GM18498 (cell line): ENCODE measurements at regions not wholly inside any gene's neighbourhood (a gene's known extent, or its start where the extent isn't known, plus 50 kb on each side); places are given as distances from the start of the nearest gene placed in this dataset.

Experiments used
- ATAC-seq: cut with Tn5 transposase; IDR thresholded peaks from one replicate; pipeline ENCODE4 v1.9.1; 2021; ENCODE audit warnings: mild to moderate bottlenecking, moderate library complexity; ENCODE audit not compliant: unreplicated experiment

DNA sequence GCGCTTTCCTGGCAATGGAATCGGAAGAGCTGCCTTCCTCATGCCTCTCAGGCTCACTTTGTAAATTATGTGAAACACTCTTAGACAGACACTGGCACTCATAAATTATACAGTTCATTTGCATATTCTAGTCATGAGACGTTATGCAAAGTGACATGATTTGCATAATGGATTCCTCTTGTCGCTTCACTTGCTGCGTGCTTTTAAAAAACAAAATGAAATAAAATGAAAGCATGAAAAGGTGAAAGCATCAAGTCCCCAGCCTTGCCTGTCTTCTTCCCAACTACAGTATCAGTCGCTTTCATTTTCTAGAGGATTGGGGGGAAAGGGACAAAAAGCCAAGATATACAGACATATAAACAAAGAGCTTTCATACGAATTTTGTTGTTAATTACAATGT lies 252.8 kb upstream of the PMFBP1 start:
- ATAC-seq = no peak

DNA sequence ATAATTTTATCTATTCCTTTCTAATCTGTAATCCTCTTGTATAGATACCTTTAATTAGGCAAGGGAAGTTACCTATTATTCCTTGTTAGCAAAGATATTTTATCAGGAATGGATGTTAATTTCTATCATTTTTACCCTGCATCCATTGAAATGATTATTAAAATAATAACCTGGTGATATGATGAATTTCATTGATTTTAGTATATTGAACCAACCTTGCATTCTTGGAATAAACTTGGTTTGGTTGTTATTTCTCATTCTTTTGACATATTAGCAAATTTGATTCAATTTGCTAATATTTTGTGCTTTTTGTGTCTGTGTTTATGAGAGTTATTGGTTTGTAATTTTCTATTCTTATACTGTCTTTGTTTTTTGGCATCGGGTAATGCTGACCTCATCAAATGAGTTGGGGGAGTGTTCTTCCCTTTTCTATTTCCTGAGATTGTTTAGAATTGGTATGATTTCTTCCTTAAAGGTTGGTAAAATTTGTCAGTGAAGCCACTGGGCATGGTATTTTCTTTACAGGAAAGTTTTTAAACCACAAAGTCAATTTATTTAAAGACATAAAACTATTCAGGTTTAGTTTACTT lies 250.4 kb upstream of the PMFBP1 start:
- no peak for ATAC-seq

DNA sequence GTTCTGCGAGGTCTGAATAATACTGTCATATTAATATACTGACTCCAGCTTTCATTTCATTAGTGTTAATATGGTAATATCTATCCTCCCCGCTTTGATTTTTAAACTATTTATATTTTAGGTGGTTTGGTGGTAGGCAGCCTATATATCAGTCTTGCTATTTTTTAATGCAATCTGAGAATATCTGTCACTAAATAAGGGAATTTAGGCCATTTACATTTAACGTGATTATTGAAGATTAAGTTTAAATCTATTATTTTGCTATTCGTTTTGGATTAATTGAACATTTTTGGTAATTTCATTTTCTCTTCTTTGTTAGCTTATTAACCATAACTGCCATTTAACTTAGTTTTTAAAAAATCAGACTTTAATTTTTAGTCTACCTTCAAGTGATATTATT lies 247.7 kb upstream of the PMFBP1 start:
- no peak for ATAC-seq

DNA sequence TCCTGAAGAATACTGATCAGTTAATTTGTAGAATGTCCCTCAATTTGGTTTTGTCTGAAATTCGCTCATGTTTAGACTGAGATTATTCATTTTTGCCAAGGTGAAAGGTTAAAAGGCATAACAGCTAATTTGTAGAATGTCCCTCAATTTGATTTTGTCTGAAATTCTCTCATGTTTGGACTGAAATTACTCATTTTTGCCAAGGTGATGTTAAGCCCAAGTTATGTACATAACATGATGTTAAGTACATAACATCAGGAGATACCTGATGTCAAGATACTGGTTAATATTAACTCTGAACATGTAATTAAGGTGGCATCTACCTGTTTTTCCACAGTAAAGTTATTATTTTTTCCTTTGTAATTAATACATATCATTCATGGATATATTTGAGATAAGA lies 243.4 kb upstream of the PMFBP1 start:
- ATAC-seq = no peak

DNA sequence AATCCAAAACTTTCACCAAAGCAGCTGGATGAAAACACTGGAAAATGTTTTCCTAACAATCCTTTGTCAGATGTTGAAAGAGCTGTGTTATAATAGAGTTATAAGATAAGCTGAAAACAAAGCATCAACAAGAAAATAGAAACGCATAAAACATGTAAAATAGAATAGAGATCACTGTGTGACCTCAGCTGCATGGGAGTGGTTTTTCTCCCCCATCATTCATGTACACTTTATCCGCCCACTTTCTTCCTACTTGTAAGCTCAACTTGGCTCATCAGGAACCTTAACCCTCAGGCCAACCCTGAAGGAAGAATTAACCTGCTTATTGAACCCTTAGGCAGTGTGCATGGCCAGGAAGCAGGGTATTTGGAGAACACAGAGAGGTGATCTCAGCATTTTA lies 238.5 kb upstream of the PMFBP1 start:
- no peak for ATAC-seq

DNA sequence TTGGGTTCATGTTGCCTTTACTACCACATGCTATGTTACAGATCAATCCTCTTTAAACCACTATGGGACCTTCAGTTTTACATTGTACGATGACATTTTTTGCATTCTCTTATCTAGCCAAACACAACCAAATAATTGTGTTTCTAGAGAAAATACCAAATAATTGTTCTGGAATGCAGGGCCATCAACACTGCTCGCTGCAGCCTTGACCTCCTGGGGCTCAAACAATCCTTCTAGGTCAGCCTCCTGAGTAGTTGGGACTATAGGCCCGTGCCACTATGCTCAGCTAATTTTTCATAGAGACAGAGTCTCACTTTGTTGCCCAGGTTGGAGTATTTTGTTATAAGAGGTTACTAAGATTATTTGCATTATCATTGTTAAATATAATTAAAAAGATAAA lies 237.5 kb upstream of the PMFBP1 start:
- ATAC-seq = no peak

DNA sequence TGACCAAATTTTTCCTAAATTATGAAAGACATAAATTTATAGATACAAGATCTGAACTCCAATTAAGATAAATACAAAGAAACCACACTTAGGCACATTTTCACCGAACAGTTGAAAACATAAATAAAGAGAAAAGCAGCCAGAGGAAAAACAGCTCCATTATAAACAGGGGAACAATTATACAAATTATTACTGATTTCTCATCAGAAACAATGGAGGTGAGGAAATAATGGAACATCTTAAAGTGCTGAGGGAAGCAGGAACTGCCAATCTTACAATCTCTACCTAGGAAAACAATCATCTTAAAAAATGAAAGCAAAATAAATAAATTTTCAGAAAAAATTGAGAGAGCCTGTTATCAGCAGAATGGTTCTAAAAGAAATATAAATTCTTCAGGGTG lies 234.4 kb upstream of the PMFBP1 start:
- ATAC-seq = no peak

DNA sequence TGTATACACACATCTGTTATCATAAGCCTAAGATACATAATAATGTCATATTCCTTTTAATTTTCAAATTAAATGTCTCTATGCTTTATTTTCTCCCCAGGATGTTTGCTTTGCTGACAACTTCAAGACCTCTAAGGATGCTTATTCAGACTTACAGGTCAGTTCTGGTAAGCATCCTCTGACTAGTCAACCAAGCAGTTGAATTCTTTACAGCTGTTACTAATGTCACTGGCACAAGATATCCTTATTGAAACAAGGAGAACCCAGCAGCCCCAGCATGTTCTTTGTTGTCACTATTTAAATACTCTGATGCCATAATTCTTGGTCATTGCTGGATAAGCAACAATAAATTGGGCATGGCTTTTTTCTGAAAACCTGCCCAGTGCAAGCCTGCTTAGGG lies 232.3 kb upstream of the PMFBP1 start:
- ATAC-seq = no peak

DNA sequence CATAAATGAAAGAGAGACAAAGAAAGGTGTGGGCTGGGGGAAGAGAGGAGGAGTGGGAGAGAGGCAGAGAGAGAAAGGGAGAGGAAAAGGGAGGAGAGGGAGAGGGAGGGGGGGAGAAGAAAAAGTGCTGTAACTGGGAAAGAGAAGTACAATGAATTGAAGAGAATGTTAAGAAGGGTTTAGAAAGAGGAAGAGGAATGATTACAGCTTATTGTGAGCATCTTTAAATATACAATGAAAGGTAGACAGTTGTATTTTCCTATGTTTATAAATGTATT lies 229.1 kb upstream of the PMFBP1 start:
- no peak for ATAC-seq

DNA sequence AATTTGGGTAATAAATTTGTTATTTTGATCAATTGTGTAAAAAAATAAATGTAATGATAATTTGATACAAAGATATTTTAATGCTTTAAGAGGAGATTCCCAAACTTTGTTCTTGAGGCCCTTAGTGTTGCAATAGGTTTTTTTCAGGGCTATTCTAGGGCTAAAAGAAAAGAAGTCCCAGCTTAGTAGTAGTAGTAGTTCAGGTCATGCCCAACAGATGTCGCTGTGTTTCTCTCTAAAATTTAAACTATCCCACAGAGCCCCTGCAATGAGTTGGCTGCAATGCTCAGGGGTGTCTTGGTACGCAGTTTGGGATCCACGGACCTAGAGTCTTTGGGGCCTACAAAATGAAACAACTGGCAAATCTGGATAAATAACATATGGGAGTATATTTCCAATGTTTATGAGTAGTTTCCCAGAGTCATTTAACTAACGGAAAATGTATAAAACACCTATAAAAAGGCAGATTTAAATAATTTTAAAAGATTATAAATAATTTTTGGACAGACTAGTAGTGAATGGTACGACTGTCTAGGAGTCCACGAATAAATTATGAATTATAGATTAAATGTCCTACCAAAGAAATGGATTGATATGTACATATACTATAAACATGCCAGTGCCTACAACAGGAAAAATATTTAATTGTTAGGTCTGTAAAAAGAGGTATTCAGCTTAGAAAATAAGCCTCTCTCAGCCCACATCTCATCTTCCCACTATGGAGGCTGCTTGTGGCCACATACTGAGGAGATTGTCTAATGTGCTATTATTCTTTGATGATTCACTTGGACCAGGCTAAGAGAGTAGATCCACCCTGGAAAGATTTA lies 228.5 kb upstream of the PMFBP1 start:
- ATAC-seq = peak; percentile 65

DNA sequence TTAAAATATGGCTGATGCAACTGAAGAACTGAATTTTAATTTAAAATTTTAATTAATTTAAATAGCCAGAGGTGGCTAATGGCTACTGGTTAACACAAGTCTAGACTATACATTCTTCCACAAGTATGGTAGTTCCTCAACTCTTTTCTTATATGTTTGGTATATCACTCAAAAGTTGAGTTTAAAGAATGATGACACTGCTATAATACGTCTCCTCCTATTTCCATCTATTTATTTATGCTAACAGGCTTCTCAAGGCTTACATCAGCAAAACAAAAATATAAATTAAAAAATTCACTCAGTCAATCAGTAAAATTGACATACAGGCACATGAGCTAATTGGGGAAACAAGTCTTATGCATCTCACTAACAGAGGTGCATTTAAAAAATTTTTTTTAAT lies 227.9 kb upstream of the PMFBP1 start:
- no peak for ATAC-seq

DNA sequence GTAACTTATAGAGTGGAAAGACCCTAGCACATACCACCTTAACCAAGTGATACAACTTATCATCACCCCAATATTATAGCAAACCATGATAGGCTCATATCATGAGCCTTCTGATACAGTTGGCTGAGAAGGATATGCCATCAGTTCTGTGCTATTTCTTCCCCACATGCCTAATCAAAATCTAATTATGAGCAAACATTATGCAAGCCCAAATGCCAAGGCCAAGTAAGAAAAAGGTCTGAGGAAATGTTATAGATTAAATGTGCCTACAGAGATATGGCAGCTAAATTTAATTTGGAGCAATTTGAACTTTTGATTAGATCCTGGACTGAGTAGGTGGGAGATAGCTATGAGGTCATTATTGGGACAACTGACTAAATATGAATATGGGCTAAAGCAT lies 225.9 kb upstream of the PMFBP1 start:
- ATAC-seq = no peak

DNA sequence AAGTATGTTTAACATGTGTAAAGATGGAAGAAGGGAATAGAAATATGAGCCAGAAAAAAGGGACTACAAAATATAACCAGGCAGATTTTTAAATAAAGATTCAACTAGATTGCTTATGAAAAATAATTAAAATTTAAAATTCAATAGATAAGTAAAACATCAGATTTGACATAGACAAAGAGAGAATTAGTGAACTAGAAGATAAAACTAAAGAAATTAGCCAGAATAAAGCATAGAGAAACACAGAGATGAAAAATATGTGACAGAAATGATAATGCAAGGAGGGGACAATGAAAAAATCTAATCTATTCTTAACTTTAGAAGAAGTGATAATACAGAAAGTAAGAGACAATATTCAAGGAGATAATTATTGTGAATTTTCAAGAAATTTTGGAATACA lies 222.6 kb upstream of the PMFBP1 start:
- no peak for ATAC-seq

DNA sequence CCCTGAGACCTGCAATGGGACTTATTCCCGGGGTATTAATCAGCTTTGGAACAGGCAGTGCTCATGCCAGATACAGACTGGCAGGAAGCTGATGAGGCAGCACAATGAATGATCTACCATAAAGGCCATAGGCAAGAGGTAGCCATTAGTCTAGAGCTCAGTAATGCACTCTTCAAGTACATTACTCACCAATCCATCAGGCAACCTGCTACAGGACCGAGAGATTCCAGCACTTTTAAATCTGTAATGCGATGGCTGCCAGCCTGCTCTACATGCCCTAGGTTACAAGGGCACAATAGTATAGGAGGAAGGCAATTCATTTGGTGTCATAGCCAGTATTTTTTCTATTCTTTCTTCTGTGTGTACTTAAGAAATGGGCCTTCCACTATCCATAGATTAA lies 217.8 kb upstream of the PMFBP1 start:
- no peak for ATAC-seq

DNA sequence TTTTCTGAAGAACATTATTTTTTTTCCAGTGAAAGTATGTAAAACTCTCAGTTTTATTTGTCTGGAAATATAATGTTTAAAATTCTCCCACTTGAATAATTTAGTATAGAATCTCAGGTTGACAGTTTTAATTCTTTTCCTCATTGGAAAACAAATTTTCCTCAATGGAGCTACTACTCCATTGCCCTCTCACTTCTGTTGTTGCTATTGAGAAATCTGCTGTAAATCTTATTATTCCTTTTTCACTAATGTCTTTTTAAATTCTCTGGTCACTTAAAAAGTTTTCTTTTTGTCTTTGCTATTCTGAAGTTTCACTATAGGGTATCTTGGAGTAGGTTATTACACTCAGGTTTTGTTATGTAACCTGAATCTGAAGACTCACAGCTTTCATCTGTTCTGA lies 216.1 kb upstream of the PMFBP1 start:
- ATAC-seq = no peak

DNA sequence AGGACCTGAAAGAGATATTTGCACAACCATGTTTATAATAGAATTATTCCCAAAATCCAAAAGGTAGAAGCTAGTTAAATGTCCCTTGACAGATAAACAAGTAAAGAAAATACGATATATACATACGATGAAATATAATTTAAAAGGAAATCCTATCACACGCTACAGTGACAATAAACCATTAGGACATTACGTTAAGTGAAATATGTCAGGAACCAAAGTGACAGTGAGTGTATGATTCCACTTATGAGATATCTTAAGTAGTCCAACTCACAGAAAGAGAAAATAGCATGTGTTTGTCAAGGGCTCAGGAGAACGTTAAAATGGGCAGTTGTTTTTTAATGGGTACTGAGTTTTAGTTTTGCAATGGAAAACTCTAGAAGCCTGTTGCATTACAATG lies 212.7 kb upstream of the PMFBP1 start:
- no peak for ATAC-seq

DNA sequence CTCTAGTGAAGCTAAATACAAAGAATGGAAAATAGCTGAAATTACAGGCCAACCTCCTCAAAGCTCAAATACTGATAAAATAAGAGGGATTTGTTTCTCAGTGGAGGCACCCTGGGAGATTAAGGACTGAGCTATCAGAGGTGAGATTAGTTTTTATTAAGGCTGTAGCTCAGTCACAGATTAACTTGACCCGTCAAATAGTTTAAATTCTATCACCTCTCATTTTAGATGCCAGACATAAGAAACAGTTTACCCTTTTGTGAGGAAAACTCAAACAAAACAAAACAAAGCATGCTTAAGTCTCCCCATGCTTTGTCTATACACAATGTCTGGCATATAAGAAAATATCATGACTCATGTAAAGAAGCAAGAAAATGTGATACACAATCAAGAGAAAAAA lies 208.3 kb upstream of the PMFBP1 start:
- no peak for ATAC-seq

DNA sequence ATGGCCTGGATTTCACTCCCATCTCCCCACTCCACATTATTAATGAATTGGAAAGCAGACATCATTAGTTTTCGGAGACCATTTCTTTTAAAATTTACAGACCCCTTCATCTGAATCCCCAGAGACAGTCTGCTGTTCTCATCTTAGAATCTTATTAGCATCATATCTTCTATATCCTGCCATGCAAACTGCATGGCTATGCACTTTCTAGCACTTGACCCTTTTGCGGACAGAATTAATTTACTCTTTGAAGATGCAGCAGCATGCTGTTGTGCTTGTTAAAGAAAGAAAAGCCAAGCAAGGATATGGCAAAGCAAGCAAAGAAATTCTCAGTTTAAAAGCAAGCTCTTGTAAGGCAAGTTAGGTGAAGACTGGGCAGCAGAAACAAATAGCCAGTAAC lies 201.2 kb upstream of the PMFBP1 start:
- ATAC-seq = no peak

DNA sequence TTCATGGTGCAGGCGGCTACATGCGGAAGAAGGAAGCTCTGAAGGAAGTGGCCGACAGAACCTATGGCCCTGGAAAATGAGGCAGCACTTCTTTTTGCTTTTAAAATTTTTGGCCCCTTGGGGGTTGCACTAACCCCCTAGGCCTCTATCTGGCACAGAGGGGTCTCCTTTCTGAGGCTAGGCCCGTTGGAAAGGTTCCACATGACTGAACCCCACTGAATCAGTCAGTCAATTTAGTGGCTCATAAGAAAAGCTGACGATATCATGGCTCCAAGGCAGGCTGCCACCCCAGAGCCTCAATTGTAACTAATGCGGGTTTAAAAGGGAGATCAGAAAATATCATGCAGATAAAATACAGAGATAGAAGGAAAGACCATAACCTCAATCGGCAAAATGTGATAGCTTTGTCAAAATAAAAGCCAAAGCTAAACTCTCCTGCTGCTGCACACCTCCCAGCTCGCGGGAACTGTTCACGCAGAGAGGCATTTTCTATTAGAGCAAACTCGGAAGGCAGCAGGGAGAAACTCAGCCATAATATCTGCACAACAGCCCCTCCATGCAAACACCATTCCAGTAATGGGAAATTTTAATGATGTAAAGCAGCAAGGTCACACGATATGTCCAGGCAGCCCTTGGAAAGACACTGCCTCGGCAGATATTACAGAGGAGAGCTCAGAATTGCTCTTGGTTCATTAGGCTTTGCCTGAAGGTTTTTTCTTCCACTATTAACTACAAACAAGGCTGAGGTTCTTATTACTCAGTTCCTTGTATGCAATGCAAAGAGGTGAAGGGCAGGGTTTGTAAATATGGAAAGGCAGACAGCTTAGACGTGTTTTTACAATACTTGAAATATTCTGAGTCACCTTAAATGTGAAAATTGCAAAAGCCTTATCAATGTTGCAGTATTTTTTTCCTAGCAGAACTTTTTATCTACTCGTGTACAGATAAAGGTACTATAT lies 200.4 kb upstream of the PMFBP1 start:
- ATAC-seq = no peak

DNA sequence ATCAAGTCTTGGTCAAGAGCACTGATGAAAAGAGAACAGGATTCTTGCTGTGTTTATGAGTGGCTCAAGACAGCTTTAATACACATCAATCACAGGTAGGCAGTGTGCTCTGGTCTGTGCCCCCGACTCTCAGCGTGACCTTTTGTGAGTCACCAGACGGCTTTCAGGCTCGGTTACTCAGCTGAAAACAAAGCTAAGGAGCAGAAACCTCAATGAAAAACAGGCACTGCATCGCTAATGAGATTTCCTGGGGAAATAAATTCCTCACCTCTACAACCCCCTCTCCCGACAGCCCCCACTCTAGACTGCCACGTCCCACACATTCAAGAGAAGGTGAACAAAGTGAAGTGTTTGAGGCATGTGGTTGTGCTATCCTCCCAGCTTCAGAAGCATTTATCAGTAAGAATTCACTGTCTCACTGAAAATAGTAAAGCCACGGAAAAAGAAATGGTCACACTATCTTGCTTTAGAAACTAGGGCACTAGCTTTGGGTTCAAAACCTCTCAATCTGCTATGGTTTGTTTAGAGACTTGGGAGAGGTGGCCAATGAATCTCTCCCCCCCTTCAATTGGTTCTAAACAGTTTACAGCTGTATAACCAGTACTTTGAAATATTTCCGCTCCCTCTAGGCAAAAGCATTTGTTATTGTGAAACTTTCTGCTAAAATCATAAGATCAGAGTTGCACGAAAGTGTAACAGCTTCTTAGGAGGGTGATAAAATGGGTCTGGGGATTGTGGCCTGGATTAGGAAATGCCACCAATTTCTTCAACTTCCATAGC lies 199.5 kb upstream of the PMFBP1 start:
- ATAC-seq = no peak

DNA sequence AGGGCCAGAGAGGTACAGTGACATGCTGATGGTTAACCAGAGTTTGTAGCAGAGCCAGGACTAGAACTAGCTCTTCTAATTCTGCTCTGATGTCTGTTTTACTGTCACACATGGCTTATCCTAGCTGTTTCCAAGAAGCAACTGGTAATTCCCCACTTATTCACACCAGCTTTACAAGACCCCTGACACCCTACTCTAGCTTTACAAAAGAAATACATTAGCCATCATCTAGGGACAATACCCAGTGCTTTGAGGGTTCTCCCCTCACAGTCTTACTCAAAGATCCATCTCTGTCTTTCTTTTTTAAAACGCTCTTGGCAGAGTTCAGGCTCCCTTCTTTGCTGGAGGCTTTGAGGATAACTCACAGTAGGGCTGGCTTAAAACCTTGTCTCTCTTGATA lies 197.3 kb upstream of the PMFBP1 start:
- no peak for ATAC-seq
